ENCODE measurements at regions not wholly inside any gene's neighbourhood (a gene's known extent, or its start where the extent isn't known, plus 50 kb on each side); places are given as distances from the start of the nearest gene placed in this dataset.
A peak's percentile ranks its signal among the peaks of the same experiment; 100 is the strongest.
"Not testable (repeated sequence)": the region's sequence is repeated elsewhere in the genome, so short reads cannot be mapped to it uniquely, and the experiment has no call there.

GRCh38 chr1:148264374-148265276, 112.5 kb upstream of the NBPF11 start:
- peak overlapping the region; percentile 39 for H3K4me3 ChIP-seq

GRCh38 chr1:148263906-148264255, 111.8 kb upstream of the NBPF11 start:
- H3K36me3 ChIP-seq, result no peaks in the 10 kb centered on the region
- peak overlapping the region; percentile 39 for H3K4me3 ChIP-seq
- H3K27me3 ChIP-seq, result no peaks in the 10 kb centered on the region
- no peaks in the 10 kb centered on the region for H3K9me3 ChIP-seq
- DNase-seq, result no peak

More at GRCh38 chr1:148264374-148265276, 112.5 kb upstream of the NBPF11 start:
- no peaks in the 10 kb centered on the region for H3K9me3 ChIP-seq
- no peaks in the 10 kb centered on the region for H3K27me3 ChIP-seq
- DNase-seq, result peak; percentile 74
- no peaks in the 10 kb centered on the region for H3K36me3 ChIP-seq

GRCh38 chr1:148263128-148263905, 111.2 kb upstream of the NBPF11 start:
- Histone ChIP-seq H3K4me3 (peak overlapping the region; percentile 39), H3K9me3 (no peaks in the 10 kb centered on the region), H3K27me3 (no peaks in the 10 kb centered on the region), H3K36me3 (no peaks in the 10 kb centered on the region)
- peak; percentile 30 for DNase-seq

- not testable (repeated sequence) for H3K27me3 ChIP-seq, H3K36me3 ChIP-seq, H3K4me3 ChIP-seq, DNase-seq, H3K9me3 ChIP-seq
These were observed 109.6 kb upstream of the NBPF11 start for GRCh38 chr1:148261684-148262083.

GRCh38 chr1:148257886-148258285, 105.8 kb upstream of the NBPF11 start:
- H3K4me3 ChIP-seq, H3K9me3 ChIP-seq, H3K36me3 ChIP-seq, DNase-seq, H3K27me3 ChIP-seq: not testable (repeated sequence)

GRCh38 chr1:148254611-148255429, 102.7 kb upstream of the NBPF11 start:
- H3K4me3 ChIP-seq, H3K27me3 ChIP-seq, H3K36me3 ChIP-seq, H3K9me3 ChIP-seq: not testable (repeated sequence)
- peak; percentile 5 for DNase-seq

- DNase-seq, H3K4me3 ChIP-seq, H3K36me3 ChIP-seq, H3K27me3 ChIP-seq, H3K9me3 ChIP-seq: not testable (repeated sequence)
These were observed 101.7 kb upstream of the NBPF11 start for GRCh38 chr1:148253808-148254207.

- DNase-seq, H3K4me3 ChIP-seq, H3K9me3 ChIP-seq, H3K27me3 ChIP-seq, H3K36me3 ChIP-seq: not testable (repeated sequence)
These were observed 96.7 kb upstream of the NBPF11 start for GRCh38 chr1:148248798-148249197.

GRCh38 chr1:148246258-148246861, 94.3 kb upstream of the NBPF11 start:
- H3K4me3 ChIP-seq, H3K9me3 ChIP-seq, DNase-seq, H3K27me3 ChIP-seq, H3K36me3 ChIP-seq: not testable (repeated sequence)

GRCh38 chr1:148245843-148246242, 93.8 kb upstream of the NBPF11 start:
- not testable (repeated sequence) for H3K36me3 ChIP-seq, H3K27me3 ChIP-seq, H3K4me3 ChIP-seq, DNase-seq, H3K9me3 ChIP-seq

GRCh38 chr1:148245443-148245842, 93.4 kb upstream of the NBPF11 start:
- H3K36me3 ChIP-seq, H3K9me3 ChIP-seq, H3K27me3 ChIP-seq, DNase-seq, H3K4me3 ChIP-seq: not testable (repeated sequence)

GRCh38 chr1:148233250-148233649, 81.2 kb upstream of the NBPF11 start:
- H3K36me3 ChIP-seq, H3K4me3 ChIP-seq, H3K9me3 ChIP-seq, DNase-seq, H3K27me3 ChIP-seq: not testable (repeated sequence)

GRCh38 chr1:148228846-148229245, 76.8 kb upstream of the NBPF11 start:
- H3K9me3 ChIP-seq, DNase-seq, H3K36me3 ChIP-seq, H3K4me3 ChIP-seq, H3K27me3 ChIP-seq: not testable (repeated sequence)

GRCh38 chr1:148222399-148223159, 70.5 kb upstream of the NBPF11 start:
- H3K36me3 ChIP-seq, H3K9me3 ChIP-seq, DNase-seq, H3K27me3 ChIP-seq, H3K4me3 ChIP-seq: not testable (repeated sequence)

- not testable (repeated sequence) for DNase-seq, H3K4me3 ChIP-seq, H3K27me3 ChIP-seq, H3K9me3 ChIP-seq, H3K36me3 ChIP-seq
These were observed 69.5 kb upstream of the NBPF11 start for GRCh38 chr1:148221593-148221992.

- not testable (repeated sequence) for H3K4me3 ChIP-seq, H3K27me3 ChIP-seq, H3K9me3 ChIP-seq, DNase-seq, H3K36me3 ChIP-seq
These were observed 67.1 kb upstream of the NBPF11 start for GRCh38 chr1:148219229-148219628.
